Activated CD4-positive, alpha-beta memory T cell treated with anti-CD3 and anti-CD28 coated beads for 36 hours (primary cell): ENCODE measurements at regions not wholly inside any gene's neighbourhood (a gene's known extent, or its start where the extent isn't known, plus 50 kb on each side); places are given as distances from the start of the nearest gene placed in this dataset.
"Not testable (repeated sequence)": the region's sequence is repeated elsewhere in the genome, so short reads cannot be mapped to it uniquely, and the experiment has no call there.

Source experiments
- CTCF ChIA-PET: fragments of 350-600 bp; sonication (Branson Sonifier 250); formaldehyde crosslinking; loops from one replicate; lab custom pipeline; 2021; ENCODE audit warnings: antibody characterized with exemption, inconsistent platforms; lab: Charles Lee
- POLR2A ChIA-PET: fragments of 350-600 bp; sonication (Branson Sonifier 250); formaldehyde crosslinking; loops from one replicate; lab custom pipeline; 2021; ENCODE audit warnings: antibody characterized with exemption; lab: Charles Lee
- DNase-seq: peaks from one replicate; pipeline ENCODE4 v3.0.0-alpha.2; 2020
- H3K27ac Mint-ChIP-seq: one replicate; pipeline ENCODE4 v1.8.0; 2021; ENCODE audit warnings: mixed read lengths
- H3K27me3 Mint-ChIP-seq: one replicate; pipeline ENCODE4 v1.8.0; 2021; ENCODE audit warnings: mixed read lengths
- H3K36me3 Mint-ChIP-seq: one replicate; pipeline ENCODE4 v1.8.0; 2021; ENCODE audit warnings: mixed read lengths
- H3K4me1 Mint-ChIP-seq: one replicate; pipeline ENCODE4 v1.8.0; 2021; ENCODE audit warnings: low read depth, mixed read lengths
- H3K4me3 Mint-ChIP-seq: one replicate; pipeline ENCODE4 v1.8.0; 2021; ENCODE audit warnings: mild to moderate bottlenecking, mixed read lengths
- H3K9me3 Mint-ChIP-seq: one replicate; pipeline ENCODE4 v1.8.0; 2021; ENCODE audit warnings: mixed read lengths
- intact Hi-C: fragments of 100-400 bp; cut with micrococcal nuclease; formaldehyde crosslinking; loops from one replicate; pipeline ENCODE4 v1.15.1; 2023

DNA sequence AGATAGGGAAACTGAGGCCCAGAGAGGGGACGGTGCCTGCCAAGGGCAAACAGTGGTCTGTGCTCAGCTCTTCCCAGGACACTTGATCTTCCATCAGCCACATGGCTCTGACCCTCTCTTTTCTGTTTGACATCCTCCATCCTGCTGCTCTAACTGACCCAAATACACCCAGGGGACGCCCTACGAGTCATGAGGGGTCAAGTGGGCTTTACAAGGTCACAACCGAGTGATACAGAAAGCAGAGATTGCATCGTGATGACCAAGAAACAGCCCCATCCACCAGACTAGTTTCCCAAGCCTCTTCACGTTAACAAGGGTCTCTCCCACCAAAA is 131.2 kb upstream of the UNC5B start:
- Mint-ChIP-seq H3K36me3 (no peaks in the 10 kb centered on the region), H3K27me3 (no peaks in the 10 kb centered on the region), H3K4me1 (no peaks in the 10 kb centered on the region), H3K4me3 (no peak overlapping the region), H3K9me3 (no peaks in the 10 kb centered on the region), H3K27ac (no peak overlapping the region)
- peak; percentile 2 for DNase-seq
- POLR2A ChIA-PET = no interaction called here
- CTCF ChIA-PET = no interaction called here
- intact Hi-C loops = no loop called here

- ChIA-PET CTCF (no interaction called here), POLR2A (no interaction called here)
- intact Hi-C loops = no loop called here
- peak; percentile 4 for DNase-seq
- Mint-ChIP-seq H3K36me3 (no peaks in the 10 kb centered on the region), H3K27me3 (no peaks in the 10 kb centered on the region), H3K9me3 (no peaks in the 10 kb centered on the region), H3K4me1 (no peaks in the 10 kb centered on the region), H3K4me3 (no peak overlapping the region), H3K27ac (no peak overlapping the region)
Measured at GRCh38 chr10:71081912-71082311, 130.5 kb upstream of the UNC5B start.

DNA sequence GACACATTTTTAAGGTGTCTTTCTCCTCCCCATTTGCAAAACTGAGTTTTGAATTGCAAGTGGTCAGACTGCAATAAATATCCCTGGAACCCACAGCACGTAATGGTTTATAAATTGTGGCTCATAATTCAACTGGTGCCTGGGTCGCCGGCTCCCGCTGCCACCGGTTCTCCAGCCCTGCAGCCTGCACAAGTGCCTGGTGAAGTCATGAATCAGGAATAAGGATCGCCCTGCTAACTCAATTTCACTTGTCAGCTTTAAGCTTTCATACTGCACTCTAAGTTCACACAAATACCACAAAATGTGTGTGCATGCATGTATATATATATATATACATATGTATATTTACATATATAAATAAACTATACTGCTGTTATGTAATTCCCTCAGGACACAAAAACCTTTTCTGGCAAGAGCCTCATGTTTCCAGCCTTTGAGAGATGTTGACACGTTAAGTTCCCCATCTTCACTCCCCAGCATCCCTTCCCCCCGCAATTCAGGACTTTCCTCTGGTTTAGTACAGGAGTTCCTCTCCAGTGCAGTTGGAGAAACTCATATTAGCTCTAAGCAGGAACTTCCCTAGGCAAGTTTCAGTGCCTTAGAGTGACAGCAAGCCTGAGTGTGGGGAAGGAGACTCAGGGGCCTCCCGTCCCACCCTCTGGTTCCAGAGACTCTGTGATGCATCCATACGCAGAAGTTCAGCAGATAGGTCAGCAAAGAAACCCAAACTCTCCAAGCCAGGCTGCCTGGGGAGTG is 129.2 kb upstream of the UNC5B start:
- CTCF ChIA-PET = no interaction called here
- DNase-seq = no peak
- Mint-ChIP-seq H3K27me3 (no peaks in the 10 kb centered on the region), H3K4me3 (no peak overlapping the region), H3K4me1 (no peaks in the 10 kb centered on the region), H3K36me3 (no peaks in the 10 kb centered on the region), H3K9me3 (no peaks in the 10 kb centered on the region), H3K27ac (no peak overlapping the region)
- POLR2A ChIA-PET = no interaction called here
- intact Hi-C loops = no loop called here

DNA sequence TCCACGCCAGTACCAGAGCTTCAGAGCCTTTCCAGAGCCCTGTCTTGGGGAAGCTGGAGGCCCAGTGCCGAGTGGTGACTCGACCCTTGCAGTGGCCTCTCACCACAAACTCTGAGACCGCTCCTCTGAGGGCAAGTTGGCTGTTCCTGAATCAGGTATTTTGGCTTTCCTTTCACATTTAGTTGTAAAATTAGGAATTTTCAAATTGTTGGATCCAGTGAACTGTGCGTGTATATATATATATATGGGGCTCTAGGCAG is 128.7 kb upstream of the UNC5B start:
- no peak overlapping the region for H3K4me3 Mint-ChIP-seq
- H3K36me3 Mint-ChIP-seq = no peaks in the 10 kb centered on the region
- no peak overlapping the region for H3K27ac Mint-ChIP-seq
- no peaks in the 10 kb centered on the region for H3K27me3 Mint-ChIP-seq
- H3K4me1 Mint-ChIP-seq = no peaks in the 10 kb centered on the region
- H3K9me3 Mint-ChIP-seq = no peaks in the 10 kb centered on the region
- intact Hi-C loops = no loop called here
- POLR2A ChIA-PET = no interaction called here
- CTCF ChIA-PET = no interaction called here
- no peak for DNase-seq

DNA sequence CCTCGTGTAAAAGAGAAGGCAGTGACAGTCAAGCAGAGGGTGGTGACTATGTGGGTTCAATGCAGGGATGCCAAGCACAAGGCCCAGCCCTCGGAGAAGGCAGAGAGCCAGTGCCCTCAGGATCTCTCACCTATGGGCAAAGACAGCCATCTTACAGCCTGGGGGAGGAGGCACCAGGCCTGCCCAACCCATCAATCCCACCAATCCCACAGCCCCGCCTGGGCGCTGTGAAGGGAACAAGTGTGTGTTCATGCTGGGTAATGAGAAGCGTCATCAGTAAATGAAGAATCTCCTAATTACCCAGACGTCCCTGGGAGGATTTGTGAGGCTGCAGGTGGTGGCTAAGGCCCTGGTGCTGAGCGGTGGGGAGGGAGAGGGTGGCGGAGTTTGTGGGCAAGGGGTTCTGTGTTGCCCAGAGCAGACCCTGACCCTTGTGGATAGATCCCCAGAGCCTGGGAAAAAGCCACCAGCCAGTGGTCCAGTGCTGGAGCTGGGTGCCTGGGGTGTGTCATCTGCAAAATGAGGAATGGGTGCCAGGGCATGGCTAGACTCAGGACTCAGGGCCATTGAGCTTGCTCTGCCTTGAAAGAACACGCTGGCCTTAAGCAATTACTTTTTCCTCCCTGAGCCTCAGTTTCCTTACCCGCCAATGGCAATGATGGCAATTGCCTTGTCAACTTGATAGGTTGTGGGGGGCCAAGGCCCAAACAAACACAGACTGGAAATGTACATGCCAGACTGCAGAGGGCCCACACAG is 128.1 kb upstream of the UNC5B start:
- intact Hi-C loops = no loop called here
- CTCF ChIA-PET = no interaction called here

DNA sequence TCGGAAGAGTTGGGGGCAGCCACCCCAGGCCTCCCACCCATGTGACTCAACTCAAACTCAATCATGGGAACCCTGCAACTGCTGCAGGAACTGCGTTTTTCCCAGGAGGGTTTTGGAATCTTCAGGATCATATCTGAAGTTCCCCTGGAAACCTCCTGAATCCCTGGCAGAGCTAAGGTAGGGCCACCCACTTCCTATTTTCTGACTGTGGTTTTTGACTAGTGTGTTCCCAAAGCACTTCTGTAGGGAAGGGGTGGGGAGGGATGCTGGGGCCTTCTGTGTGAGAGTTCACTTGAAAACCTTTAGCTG is 127.6 kb upstream of the UNC5B start:
- H3K4me3 Mint-ChIP-seq = no peak overlapping the region
- intact Hi-C loops = no loop called here
- POLR2A ChIA-PET = no interaction called here
- no peak overlapping the region for H3K27ac Mint-ChIP-seq
- no peaks in the 10 kb centered on the region for H3K36me3 Mint-ChIP-seq
- no peaks in the 10 kb centered on the region for H3K9me3 Mint-ChIP-seq
- no peaks in the 10 kb centered on the region for H3K27me3 Mint-ChIP-seq
- no peaks in the 10 kb centered on the region for H3K4me1 Mint-ChIP-seq
- DNase-seq = no peak
- CTCF ChIA-PET = no interaction called here

More for the DNA sequence above, 128.1 kb upstream of the UNC5B start:
- POLR2A ChIA-PET = no interaction called here
- Mint-ChIP-seq H3K27me3 (no peaks in the 10 kb centered on the region), H3K36me3 (no peaks in the 10 kb centered on the region), H3K27ac (no peak overlapping the region), H3K9me3 (no peaks in the 10 kb centered on the region), H3K4me1 (no peaks in the 10 kb centered on the region), H3K4me3 (no peak overlapping the region)
- DNase-seq = peak; percentile 6

DNA sequence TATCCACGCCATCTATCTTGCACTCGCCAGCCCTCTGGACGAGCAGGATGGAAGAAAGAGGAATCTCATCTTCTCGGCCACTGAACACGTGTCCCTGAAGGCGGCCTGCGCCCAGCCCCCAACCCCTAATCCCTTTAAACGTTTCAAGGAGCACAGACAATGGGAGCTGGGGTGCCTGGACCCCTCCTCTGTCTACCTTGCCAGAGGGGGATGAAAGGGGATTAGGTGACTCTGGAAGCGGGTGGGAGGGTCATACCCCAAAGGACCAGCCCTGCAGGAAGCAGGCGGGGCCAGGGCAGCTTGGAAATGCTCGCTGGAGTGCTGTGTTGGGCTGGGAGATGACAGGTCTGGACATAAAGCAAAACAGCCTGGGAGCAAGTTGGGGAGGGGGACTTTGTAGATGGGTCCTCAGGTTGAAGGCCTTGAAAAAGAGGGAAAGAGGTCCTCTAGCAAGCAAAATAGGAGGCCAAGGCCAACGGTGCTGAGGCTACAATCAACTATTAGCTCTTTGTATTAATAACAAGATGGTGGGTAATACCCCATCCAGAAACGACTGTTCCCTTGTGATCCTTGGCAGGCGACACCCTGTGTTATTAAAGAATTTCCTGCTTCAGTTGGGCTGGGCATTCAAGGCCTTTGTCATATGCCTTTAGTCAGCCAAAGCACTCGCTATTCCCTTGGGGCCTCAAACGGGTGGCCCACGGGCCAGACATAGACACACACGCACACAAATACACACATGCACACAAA is 126.5 kb upstream of the UNC5B start:
- DNase-seq = peak; percentile 3
- no peak overlapping the region for H3K27ac Mint-ChIP-seq
- no peaks in the 10 kb centered on the region for H3K9me3 Mint-ChIP-seq
- no peak overlapping the region for H3K4me3 Mint-ChIP-seq
- peaks cover 4% of the 10 kb centered on the region for H3K27me3 Mint-ChIP-seq
- POLR2A ChIA-PET = no interaction called here
- H3K36me3 Mint-ChIP-seq = no peaks in the 10 kb centered on the region
- CTCF ChIA-PET = no interaction called here
- intact Hi-C loops = no loop called here
- no peaks in the 10 kb centered on the region for H3K4me1 Mint-ChIP-seq

GRCh38 chr10:71086439-71087080 is 125.8 kb upstream of the UNC5B start:
- Mint-ChIP-seq H3K9me3 (no peaks in the 10 kb centered on the region), H3K27me3 (peaks cover 6% of the 10 kb centered on the region)
- CTCF ChIA-PET = no interaction called here

GRCh38 chr10:71087622-71088021 is 124.7 kb upstream of the UNC5B start:
- H3K9me3 Mint-ChIP-seq = no peaks in the 10 kb centered on the region
- no peak overlapping the region for H3K27ac Mint-ChIP-seq
- ChIA-PET CTCF (no interaction called here), POLR2A (no interaction called here)
- H3K4me1 Mint-ChIP-seq = no peaks in the 10 kb centered on the region
- intact Hi-C loops = no loop called here
- no peak for DNase-seq
- H3K4me3 Mint-ChIP-seq = no peak overlapping the region
- H3K27me3 Mint-ChIP-seq = peaks cover 6% of the 10 kb centered on the region
- no peaks in the 10 kb centered on the region for H3K36me3 Mint-ChIP-seq

More at GRCh38 chr10:71086439-71087080, 125.8 kb upstream of the UNC5B start:
- intact Hi-C loops = no loop called here
- POLR2A ChIA-PET = no interaction called here
- Mint-ChIP-seq H3K27ac (no peak overlapping the region), H3K4me1 (no peaks in the 10 kb centered on the region), H3K36me3 (no peaks in the 10 kb centered on the region), H3K4me3 (no peak overlapping the region)
- peak; percentile 2 for DNase-seq

DNA sequence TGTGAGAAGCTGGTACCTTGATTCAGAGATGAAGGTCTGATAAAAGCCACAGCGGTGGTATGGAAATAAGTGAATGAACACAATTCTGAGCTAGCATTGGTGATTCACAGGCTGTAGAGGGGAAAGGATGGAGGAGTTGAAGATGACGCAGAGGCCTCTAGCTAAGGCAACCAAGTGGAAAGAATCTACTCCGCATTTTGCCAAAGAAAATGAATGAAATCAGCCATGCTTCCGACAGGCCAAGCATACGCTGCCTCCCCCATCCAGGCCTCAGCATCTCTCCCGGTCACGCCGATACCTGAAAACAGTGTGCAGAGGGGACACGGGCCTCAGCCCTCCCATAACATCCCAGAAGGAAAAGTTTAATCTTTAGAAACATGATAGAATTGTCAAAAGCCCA is 124.3 kb upstream of the UNC5B start:
- ChIA-PET POLR2A (no interaction called here), CTCF (no interaction called here)
- no peak for DNase-seq
- no peaks in the 10 kb centered on the region for H3K4me1 Mint-ChIP-seq
- H3K4me3 Mint-ChIP-seq = no peak overlapping the region
- H3K9me3 Mint-ChIP-seq = no peaks in the 10 kb centered on the region
- intact Hi-C loops = no loop called here
- H3K27me3 Mint-ChIP-seq = peaks cover 6% of the 10 kb centered on the region
- no peak overlapping the region for H3K27ac Mint-ChIP-seq
- no peaks in the 10 kb centered on the region for H3K36me3 Mint-ChIP-seq

- H3K4me3 Mint-ChIP-seq, H3K9me3 Mint-ChIP-seq, H3K27ac Mint-ChIP-seq, POLR2A ChIA-PET, CTCF ChIA-PET, DNase-seq, H3K27me3 Mint-ChIP-seq, intact Hi-C loops, H3K4me1 Mint-ChIP-seq, H3K36me3 Mint-ChIP-seq: not testable (repeated sequence)
Measured at GRCh38 chr10:71088578-71088977, 123.8 kb upstream of the UNC5B start.

DNA sequence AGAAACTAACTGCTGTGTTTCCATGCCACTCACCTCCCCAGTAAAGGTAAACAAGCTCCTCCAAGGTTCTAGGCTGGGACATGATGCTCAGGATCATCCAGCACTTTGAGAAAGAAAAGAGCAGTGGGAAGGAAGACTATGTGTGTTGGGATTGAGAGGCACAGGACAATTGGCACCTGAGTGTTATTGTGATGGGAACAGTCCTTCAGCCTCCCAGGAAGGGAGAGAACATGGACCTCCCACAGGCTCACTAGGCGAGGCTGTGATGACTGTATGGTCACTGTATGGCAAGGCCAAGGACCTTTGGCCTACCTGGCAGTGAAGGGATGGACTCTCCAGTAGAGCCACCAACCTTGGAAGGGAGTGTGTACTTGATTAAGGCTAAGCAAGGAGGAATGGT is 123.2 kb upstream of the UNC5B start:
- Mint-ChIP-seq H3K9me3 (peaks cover 4% of the 10 kb centered on the region), H3K36me3 (no peaks in the 10 kb centered on the region), H3K27ac (no peak overlapping the region), H3K4me3 (no peak overlapping the region), H3K4me1 (no peaks in the 10 kb centered on the region), H3K27me3 (peaks cover 9% of the 10 kb centered on the region)
- no peak for DNase-seq
- ChIA-PET CTCF (no interaction called here), POLR2A (interaction anchor here (0.6 kb wide), 1 partner anchor 29 kb away, joined by 3 read pairs; no protein-coding TSS in a partner anchor)
- intact Hi-C loops = no loop called here
